GM12892 (cell line): ENCODE measurements at regions not wholly inside any gene's neighbourhood (a gene's known extent, or its start where the extent isn't known, plus 50 kb on each side); places are given as distances from the start of the nearest gene placed in this dataset.

Source experiments
- POLR2A ChIP-seq: IDR thresholded peaks from 2 replicates; pipeline ENCODE4 v1.6.1; 2011; ENCODE audit warnings: low read depth, low read length, control low read depth
- TAF1 ChIP-seq: IDR thresholded peaks from 2 replicates; pipeline ENCODE4 v1.6.1; 2011; ENCODE audit warnings: low read depth, mild to moderate bottlenecking, control low read depth, low read length, borderline replicate concordance

DNA sequence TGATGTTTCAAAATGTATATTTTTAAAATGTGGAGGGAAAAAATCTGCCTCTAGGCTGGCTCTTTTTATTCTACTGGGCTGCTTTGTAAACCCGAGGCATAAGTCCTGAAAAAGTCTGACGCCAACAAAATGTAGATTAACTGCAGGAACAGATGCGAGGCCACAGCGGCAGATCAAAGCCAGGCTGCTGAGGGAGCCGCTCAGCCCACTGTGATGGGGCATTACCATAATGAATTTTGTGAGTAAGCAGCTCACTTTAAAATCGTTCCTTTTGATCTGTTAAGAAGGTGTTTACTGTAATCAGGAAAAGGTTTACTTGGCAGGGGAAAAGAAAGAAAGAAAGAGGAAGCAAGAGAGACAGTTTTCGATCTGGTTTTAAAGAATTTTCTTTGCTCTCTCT, 269.0 kb downstream of the ICOS start:
- TF ChIP-seq POLR2A (no peak), TAF1 (no peak)
